SK-N-MC (cell line): ENCODE measurements at regions not wholly inside any gene's neighbourhood (a gene's known extent, or its start where the extent isn't known, plus 50 kb on each side); places are given as distances from the start of the nearest gene placed in this dataset.
"Not testable (repeated sequence)": the region's sequence is repeated elsewhere in the genome, so short reads cannot be mapped to it uniquely, and the experiment has no call there.

ENCODE experiments used
- EZH2 ChIP-seq: fragments of 200-600 bp; sonication (generic); IDR thresholded peaks from one replicate; pipeline ENCODE4 v1.6.1; 2017; ENCODE audit warnings: antibody characterized with exemption
- FOXP2 ChIP-seq: optimal IDR thresholded peaks from 2 replicates; pipeline ENCODE3; 2011; ENCODE audit warnings: mild to moderate bottlenecking, moderate library complexity; ENCODE audit not compliant: insufficient read depth; ENCODE audit errors: extremely low read length, control extremely low read depth
- POLR2AphosphoS5 ChIP-seq: IDR thresholded peaks from 2 replicates; pipeline ENCODE4 v1.6.1; 2012; ENCODE audit warnings: mild to moderate bottlenecking, low read depth, low read length, borderline replicate concordance

DNA sequence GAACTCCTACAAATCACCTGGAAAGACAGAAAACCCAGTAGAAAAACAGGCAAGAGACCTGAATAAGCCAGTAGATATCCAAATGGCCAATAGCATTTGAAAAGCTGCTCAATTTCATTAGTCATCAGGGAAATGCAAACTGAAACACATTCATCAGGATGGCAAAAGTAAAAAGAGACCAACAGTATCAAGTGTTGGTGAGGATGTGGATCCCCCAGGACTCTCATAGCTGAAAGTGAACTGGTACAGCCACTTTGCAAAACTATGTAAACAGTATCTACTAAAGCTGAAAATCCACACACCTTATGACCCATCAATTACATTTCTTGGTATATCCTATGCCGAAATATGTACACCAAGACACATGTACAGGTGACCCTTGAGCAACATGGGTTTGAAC lies 180.4 kb upstream of the IRF2BP2 start:
- TF ChIP-seq POLR2AphosphoS5, EZH2, FOXP2: not testable (repeated sequence)
